ENCODE measurements at regions not wholly inside any gene's neighbourhood (a gene's known extent, or its start where the extent isn't known, plus 50 kb on each side); places are given as distances from the start of the nearest gene placed in this dataset.

- BruUV-seq (replicated peaks): no TSS peak
- Histone ChIP-seq H3K18ac (ENCODE audit: low read depth, low read length) (no peak overlapping the region), H4K91ac (ENCODE audit: insufficient read depth, low read depth, low read length) (no peak overlapping the region), H4K5ac (ENCODE audit: low read depth, low read length) (no peak overlapping the region), H3K4me3 (ENCODE audit: insufficient read depth, low read depth, low read length) (no peak overlapping the region), H2BK15ac (ENCODE audit: low read depth, low read length) (no peak overlapping the region), H3K4me2 (ENCODE audit: low read depth, low read length) (no peak overlapping the region), H2AK5ac (ENCODE audit: low read depth, low read length) (no peak overlapping the region), H3K9ac (ENCODE audit: low read depth, low read length) (no peak overlapping the region), H4K8ac (ENCODE audit: low read depth in 2 of 2, low read length in 2 of 2) (no peak overlapping the region), H2AK9ac (replicated peaks; ENCODE audit: low read depth, low read length, poor library complexity) (no peak overlapping the region), H3K4ac (ENCODE audit: low read depth, low read length) (no peak overlapping the region), H3K27ac (ENCODE audit: insufficient read depth, low read length) (no peak overlapping the region), H3K27me3 (ENCODE audit: control insufficient read depth, insufficient read depth, low read length) (peaks cover under 1% of the 10 kb centered on the region; the same call in 1 of the 2 replicates), H2BK120ac (ENCODE audit: low read depth, low read length) (no peak overlapping the region), H3K4me1 (ENCODE audit: control insufficient read depth, insufficient read depth, low read length) (no peaks in the 10 kb centered on the region), H4K20me1 (ENCODE audit: insufficient read depth, low read length) (no peaks in the 10 kb centered on the region), H3K36me3 (ENCODE audit: control insufficient read depth, insufficient read depth, low read length) (no peaks in the 10 kb centered on the region), H2BK5ac (ENCODE audit: low read depth, low read length, poor library complexity, severe bottlenecking) (no peak overlapping the region), H3K9me3 (ENCODE audit: control insufficient read depth, insufficient read depth, low read length) (no peaks in the 10 kb centered on the region), H2BK20ac (ENCODE audit: low read depth, low read length) (no peak overlapping the region), H3K9me1 (ENCODE audit: insufficient read depth, low read length) (no peaks in the 10 kb centered on the region), H3K23ac (ENCODE audit: low read depth, low read length) (no peak overlapping the region), H3K79me1 (ENCODE audit: low read depth in 1 of 2, low read length in 2 of 2) (no peaks in the 10 kb centered on the region), H2AFZ (replicated peaks; ENCODE audit: low read length, poor library complexity) (no peak overlapping the region), H3K14ac (replicated peaks; ENCODE audit: low read depth, low read length) (no peak overlapping the region), H3K56ac (ENCODE audit: extremely low read depth, insufficient read depth, low read length) (no peak overlapping the region)
- in situ Hi-C loops (cut with MboI; ENCODE audit: low sequenced_read_pairs): no loop called here
- TF ChIP-seq RAD21 (IDR thresholded peaks at IDR 0.05; ENCODE audit: low read length) (no peak), NFE2L2 (IDR thresholded peaks at IDR 0.05; ENCODE audit: low read depth, low read length) (no peak), FOS (IDR thresholded peaks at IDR 0.05; ENCODE audit: low read depth, low read length) (no peak), POLR2A (IDR thresholded peaks at IDR 0.05; ENCODE audit: low read depth, low read length) (no peak), SMC3 (IDR thresholded peaks at IDR 0.05; ENCODE audit: low read depth, low read length) (no peak), RFX5 (IDR thresholded peaks at IDR 0.05; ENCODE audit: low read depth, low read length) (no peak), MAZ (IDR thresholded peaks at IDR 0.05; ENCODE audit: borderline replicate concordance, low read depth, low read length) (no peak), BHLHE40 (IDR thresholded peaks at IDR 0.05; ENCODE audit: low read depth, low read length) (no peak), MXI1 (IDR thresholded peaks at IDR 0.05; ENCODE audit: borderline replicate concordance, low read depth, low read length) (no peak), CEBPB (IDR thresholded peaks at IDR 0.05; ENCODE audit: low read depth, low read length) (no peak), USF2 (IDR thresholded peaks at IDR 0.05; ENCODE audit: low read depth, low read length) (no peak), RCOR1 (IDR thresholded peaks at IDR 0.05; ENCODE audit: insufficient replicate concordance, low read length) (no peak), MAFK (IDR thresholded peaks at IDR 0.05; ENCODE audit: low read depth, low read length) (no peak)
- TF ChIP-seq, protein P1, sequence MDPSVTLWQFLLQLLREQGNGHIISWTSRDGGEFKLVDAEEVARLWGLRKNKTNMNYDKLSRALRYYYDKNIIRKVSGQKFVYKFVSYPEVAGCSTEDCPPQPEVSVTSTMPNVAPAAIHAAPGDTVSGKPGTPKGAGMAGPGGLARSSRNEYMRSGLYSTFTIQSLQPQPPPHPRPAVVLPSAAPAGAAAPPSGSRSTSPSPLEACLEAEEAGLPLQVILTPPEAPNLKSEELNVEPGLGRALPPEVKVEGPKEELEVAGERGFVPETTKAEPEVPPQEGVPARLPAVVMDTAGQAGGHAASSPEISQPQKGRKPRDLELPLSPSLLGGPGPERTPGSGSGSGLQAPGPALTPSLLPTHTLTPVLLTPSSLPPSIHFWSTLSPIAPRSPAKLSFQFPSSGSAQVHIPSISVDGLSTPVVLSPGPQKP (IDR thresholded peaks at IDR 0.05; ENCODE audit: borderline replicate concordance, low read depth, low read length): no peak
- TF ChIP-seq, protein P2, sequence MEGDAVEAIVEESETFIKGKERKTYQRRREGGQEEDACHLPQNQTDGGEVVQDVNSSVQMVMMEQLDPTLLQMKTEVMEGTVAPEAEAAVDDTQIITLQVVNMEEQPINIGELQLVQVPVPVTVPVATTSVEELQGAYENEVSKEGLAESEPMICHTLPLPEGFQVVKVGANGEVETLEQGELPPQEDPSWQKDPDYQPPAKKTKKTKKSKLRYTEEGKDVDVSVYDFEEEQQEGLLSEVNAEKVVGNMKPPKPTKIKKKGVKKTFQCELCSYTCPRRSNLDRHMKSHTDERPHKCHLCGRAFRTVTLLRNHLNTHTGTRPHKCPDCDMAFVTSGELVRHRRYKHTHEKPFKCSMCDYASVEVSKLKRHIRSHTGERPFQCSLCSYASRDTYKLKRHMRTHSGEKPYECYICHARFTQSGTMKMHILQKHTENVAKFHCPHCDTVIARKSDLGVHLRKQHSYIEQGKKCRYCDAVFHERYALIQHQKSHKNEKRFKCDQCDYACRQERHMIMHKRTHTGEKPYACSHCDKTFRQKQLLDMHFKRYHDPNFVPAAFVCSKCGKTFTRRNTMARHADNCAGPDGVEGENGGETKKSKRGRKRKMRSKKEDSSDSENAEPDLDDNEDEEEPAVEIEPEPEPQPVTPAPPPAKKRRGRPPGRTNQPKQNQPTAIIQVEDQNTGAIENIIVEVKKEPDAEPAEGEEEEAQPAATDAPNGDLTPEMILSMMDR (conservative IDR thresholded peaks at IDR 0.05; ENCODE audit: low read depth, low read length): no peak
- DNase-seq: no peak
- no peak for ATAC-seq (ENCODE audit: low read depth)
- dilution Hi-C loops (cut with HindIII; ENCODE audit: low sequenced_read_pairs, unreplicated experiment): no loop called here
- POLR2A ChIA-PET (ENCODE audit: unreplicated experiment): no interaction called here
- CTCF ChIA-PET: no interaction called here
- intact Hi-C loops (cut with micrococcal nuclease): no loop called here
- WGBS, 2 experiments (ENCODE audit: extremely low coverage in 2 of 2, insufficient read length in 1 of 2): 30% methylated on average over 5 of the region's 9 CpGs; no CpG with 5 or more reads in 1 of the 2 experiments
These were observed 102.9 kb downstream of the TRIM29 start for GRCh38 chr11:120034881-120035630.

Measured in IMR-90 (cell line).